ENCODE measurements at regions not wholly inside any gene's neighbourhood (a gene's known extent, or its start where the extent isn't known, plus 50 kb on each side); places are given as distances from the start of the nearest gene placed in this dataset.

GRCh38 chr17:5819921-5820685 is 235.8 kb upstream of the NLRP1 start:
- DNase-seq (ENCODE audit: low read depth): no peak

GRCh38 chr17:5820721-5821456 is 236.6 kb upstream of the NLRP1 start:
- DNase-seq (ENCODE audit: low read depth): peak; percentile 75

GRCh38 chr17:5821803-5822202 is 237.5 kb upstream of the NLRP1 start:
- no peak for DNase-seq (ENCODE audit: low read depth)

GRCh38 chr17:5822281-5823060 is 238.2 kb upstream of the NLRP1 start:
- DNase-seq (ENCODE audit: low read depth): no peak

- no peak for DNase-seq (ENCODE audit: low read depth)
Measured at GRCh38 chr17:5823219-5823618, 238.9 kb upstream of the NLRP1 start.

- DNase-seq (ENCODE audit: low read depth): peak; percentile 59
Measured at GRCh38 chr17:5825717-5826330, 241.5 kb upstream of the NLRP1 start.

GRCh38 chr17:5826384-5826783 is 242.1 kb upstream of the NLRP1 start:
- DNase-seq (ENCODE audit: low read depth): peak; percentile 73

- DNase-seq (ENCODE audit: low read depth): no peak
Measured at GRCh38 chr17:5830921-5831320, 239.3 kb upstream of the WSCD1 start.

- DNase-seq (ENCODE audit: low read depth): peak; percentile 89
Measured at GRCh38 chr17:5832886-5833285, 237.3 kb upstream of the WSCD1 start.

GRCh38 chr17:5837055-5837491 is 233.1 kb upstream of the WSCD1 start:
- DNase-seq (ENCODE audit: low read depth): peak; percentile 86

GRCh38 chr17:5838661-5839300 is 231.4 kb upstream of the WSCD1 start:
- DNase-seq (ENCODE audit: low read depth): no peak

- DNase-seq (ENCODE audit: low read depth): no peak
Measured at GRCh38 chr17:5840811-5841446, 229.2 kb upstream of the WSCD1 start.

- DNase-seq (ENCODE audit: low read depth): no peak
Measured at GRCh38 chr17:5841862-5842261, 228.3 kb upstream of the WSCD1 start.

- DNase-seq (ENCODE audit: low read depth): no peak
Measured at GRCh38 chr17:5843366-5844026, 226.7 kb upstream of the WSCD1 start.

GRCh38 chr17:5846001-5846400 is 224.2 kb upstream of the WSCD1 start:
- DNase-seq (ENCODE audit: low read depth): no peak

GRCh38 chr17:5854871-5855554 is 215.2 kb upstream of the WSCD1 start:
- DNase-seq (ENCODE audit: low read depth): no peak

- no peak for DNase-seq (ENCODE audit: low read depth)
Measured at GRCh38 chr17:5861246-5861645, 208.9 kb upstream of the WSCD1 start.

- DNase-seq (ENCODE audit: low read depth): no peak
Measured at GRCh38 chr17:5861854-5862253, 208.3 kb upstream of the WSCD1 start.

GRCh38 chr17:5862395-5862794 is 207.8 kb upstream of the WSCD1 start:
- DNase-seq (ENCODE audit: low read depth): no peak
